GM21528 (cell line): ENCODE measurements at regions not wholly inside any gene's neighbourhood (a gene's known extent, or its start where the extent isn't known, plus 50 kb on each side); places are given as distances from the start of the nearest gene placed in this dataset.
"Not testable (repeated sequence)": the region's sequence is repeated elsewhere in the genome, so short reads cannot be mapped to it uniquely, and the experiment has no call there.

Experiments used
- ATAC-seq: cut with Tn5 transposase; IDR thresholded peaks from one replicate; pipeline ENCODE4 v1.9.1; 2021; ENCODE audit warnings: mild to moderate bottlenecking, moderate library complexity; ENCODE audit not compliant: unreplicated experiment, low FRiP score

GRCh38 chr4:151558496-151559113, 149.6 kb downstream of the FHIP1A start:
- no peak for ATAC-seq

GRCh38 chr4:151559595-151559994, 150.6 kb downstream of the FHIP1A start:
- ATAC-seq, result no peak

GRCh38 chr4:151561551-151562256, 152.7 kb downstream of the FHIP1A start:
- ATAC-seq, result no peak

GRCh38 chr4:151563194-151563593, 154.2 kb downstream of the FHIP1A start:
- ATAC-seq, result no peak

GRCh38 chr4:151564321-151564720, 155.3 kb downstream of the FHIP1A start:
- ATAC-seq, result no peak

GRCh38 chr4:151565583-151565982, 156.6 kb downstream of the FHIP1A start:
- ATAC-seq, result no peak

- no peak for ATAC-seq
These were observed 157.1 kb downstream of the FHIP1A start for GRCh38 chr4:151566053-151566452.

GRCh38 chr4:151567056-151567455, 158.1 kb downstream of the FHIP1A start:
- peak; percentile 85 for ATAC-seq

- no peak for ATAC-seq
These were observed 160.0 kb downstream of the FHIP1A start for GRCh38 chr4:151568966-151569365.

- ATAC-seq, result no peak
These were observed 160.7 kb downstream of the FHIP1A start for GRCh38 chr4:151569650-151570049.

GRCh38 chr4:151573474-151573873, 164.5 kb downstream of the FHIP1A start:
- ATAC-seq, result no peak

GRCh38 chr4:151573945-151574344, 165.0 kb downstream of the FHIP1A start:
- no peak for ATAC-seq

GRCh38 chr4:151574968-151575367, 166.0 kb downstream of the FHIP1A start:
- ATAC-seq, result no peak

- ATAC-seq, result no peak
These were observed 166.7 kb downstream of the FHIP1A start for GRCh38 chr4:151575646-151576045.

- no peak for ATAC-seq
These were observed 167.7 kb downstream of the FHIP1A start for GRCh38 chr4:151576627-151577026.

GRCh38 chr4:151581570-151581969, 172.6 kb downstream of the FHIP1A start:
- no peak for ATAC-seq

- ATAC-seq, result no peak
These were observed 173.1 kb downstream of the FHIP1A start for GRCh38 chr4:151582098-151582497.

GRCh38 chr4:151583157-151583914, 174.4 kb downstream of the FHIP1A start:
- ATAC-seq, result no peak

- ATAC-seq, result no peak
These were observed 175.1 kb downstream of the FHIP1A start for GRCh38 chr4:151584101-151584500.

GRCh38 chr4:151595629-151596028, 165.2 kb downstream of the GATB start:
- not testable (repeated sequence) for ATAC-seq

GRCh38 chr4:151597691-151598090, 163.1 kb downstream of the GATB start:
- not testable (repeated sequence) for ATAC-seq
